Trophoblast cell (in vitro differentiated cells and primary cell): ENCODE measurements at regions not wholly inside any gene's neighbourhood (a gene's known extent, or its start where the extent isn't known, plus 50 kb on each side); places are given as distances from the start of the nearest gene placed in this dataset.

Source experiments
- DNase-seq, 2 donors: peaks; one replicate each; pipeline ENCODE4 v3.0.0-alpha.2; 2016
- H2AFZ ChIP-seq: 2 replicates; pipeline ENCODE4 v1.6.1; 2013; ENCODE audit warnings: low read length, moderate library complexity, mild to moderate bottlenecking; ENCODE audit not compliant: insufficient read depth, poor library complexity
- H2AK5ac ChIP-seq: 2 replicates; pipeline ENCODE4 v1.6.1; 2013; ENCODE audit warnings: mild to moderate bottlenecking, low read length
- H2BK120ac ChIP-seq: 2 replicates; pipeline ENCODE4 v1.6.1; 2013; ENCODE audit warnings: low read length, mild to moderate bottlenecking, moderate library complexity; ENCODE audit not compliant: insufficient read depth, poor library complexity
- H2BK12ac ChIP-seq: 2 replicates; pipeline ENCODE4 v1.6.1; 2013; ENCODE audit warnings: mild to moderate bottlenecking, low read length, moderate library complexity
- H2BK5ac ChIP-seq: 2 replicates; pipeline ENCODE4 v1.6.1; 2013; ENCODE audit warnings: low read length, low read depth, moderate library complexity, mild to moderate bottlenecking; ENCODE audit not compliant: poor library complexity
- H3K14ac ChIP-seq: 2 replicates; pipeline ENCODE4 v1.6.1; 2013; ENCODE audit warnings: mild to moderate bottlenecking, low read length
- H3K18ac ChIP-seq: 2 replicates; pipeline ENCODE4 v1.6.1; 2013; ENCODE audit warnings: mild to moderate bottlenecking, low read length
- H3K23ac ChIP-seq: 2 replicates; pipeline ENCODE4 v1.6.1; 2013; ENCODE audit warnings: low read length
- H3K27ac ChIP-seq: 2 replicates; pipeline ENCODE4 v1.5.1; 2013; ENCODE audit warnings: low read depth, mild to moderate bottlenecking, inconsistent platforms, low read length, moderate library complexity
- H3K27me3 ChIP-seq: 2 replicates; pipeline ENCODE4 v1.6.1; 2013; ENCODE audit warnings: inconsistent platforms, mild to moderate bottlenecking, low read length, moderate library complexity; ENCODE audit not compliant: insufficient read depth
- H3K36me3 ChIP-seq, 2 experiments: 1 replicate in 1 of 2; 2 replicates in 1 of 2; pipeline ENCODE4 v1.6.1; 2013; ENCODE audit warnings: low read length in 2 of 2, mild to moderate bottlenecking in 2 of 2, moderate library complexity in 1 of 2; ENCODE audit not compliant: insufficient read depth in 2 of 2, control insufficient read depth in 1 of 2
- H3K4ac ChIP-seq: 2 replicates; pipeline ENCODE4 v1.6.1; 2013; ENCODE audit warnings: low read depth, mild to moderate bottlenecking, low read length, moderate library complexity
- H3K4me1 ChIP-seq, 2 experiments: 1 replicate in 1 of 2; 2 replicates in 1 of 2; pipeline ENCODE4 v1.6.1; 2013; ENCODE audit warnings: low read length in 2 of 2, mild to moderate bottlenecking in 2 of 2, moderate library complexity in 1 of 2; ENCODE audit not compliant: insufficient read depth in 2 of 2, control insufficient read depth in 1 of 2
- H3K4me2 ChIP-seq: 2 replicates; pipeline ENCODE4 v1.6.1; 2013; ENCODE audit warnings: inconsistent platforms, mild to moderate bottlenecking, low read length, moderate library complexity
- H3K4me3 ChIP-seq: 2 replicates; pipeline ENCODE4 v1.5.1; 2013; ENCODE audit warnings: mild to moderate bottlenecking, low read depth, low read length, inconsistent platforms
- H3K79me1 ChIP-seq: one replicate; pipeline ENCODE4 v1.6.1; 2013; ENCODE audit warnings: low read length
- H3K79me2 ChIP-seq: 2 replicates; pipeline ENCODE4 v1.6.1; 2013; ENCODE audit warnings: low read length, mild to moderate bottlenecking; ENCODE audit not compliant: control insufficient read depth, insufficient read depth, poor library complexity
- H3K9ac ChIP-seq: 2 replicates; pipeline ENCODE4 v1.6.1; 2013; ENCODE audit warnings: mild to moderate bottlenecking, low read length
- H3K9me3 ChIP-seq: 2 replicates; pipeline ENCODE4 v1.6.1; 2013; ENCODE audit warnings: low read depth, mild to moderate bottlenecking, control low read depth, inconsistent platforms, low read length; ENCODE audit not compliant: insufficient read depth
- H4K12ac ChIP-seq: 2 replicates; pipeline ENCODE4 v1.6.1; 2013; ENCODE audit warnings: low read depth, mild to moderate bottlenecking, low read length, moderate library complexity
- H4K8ac ChIP-seq: 2 replicates; pipeline ENCODE4 v1.6.1; 2013; ENCODE audit warnings: low read depth, mild to moderate bottlenecking, low read length, moderate library complexity
- H4K91ac ChIP-seq: one replicate; pipeline ENCODE4 v1.6.1; 2013; ENCODE audit warnings: low read depth, mild to moderate bottlenecking, low read length, moderate library complexity
- WGBS: extraction: QIAGEN DNeasy Blood & Tissue Kit; methylation state at CpG from one replicate; pipeline ENCODE4 v1.1.7; 2013; ENCODE audit warnings: missing lambda C conversion rate; ENCODE audit not compliant: insufficient read length, insufficient coverage; ENCODE audit errors: extremely low coverage; 5-methylcytosine and 5-hydroxymethylcytosine counted together

GRCh38 chr13:70817576-70817975 is 709.3 kb upstream of the KLHL1 start:
- no peaks in the 10 kb centered on the region for H3K27me3 ChIP-seq
- no peaks in the 10 kb centered on the region for H3K36me3 ChIP-seq
- H2AFZ ChIP-seq: no peak overlapping the region
- no peak overlapping the region for H4K12ac ChIP-seq
- no peak overlapping the region for H2AK5ac ChIP-seq
- H3K14ac ChIP-seq: no peak overlapping the region
- H3K9me3 ChIP-seq: no peaks in the 10 kb centered on the region
- no peaks in the 10 kb centered on the region for H3K79me2 ChIP-seq
- no CpG with 5 or more reads among the region's 2 CpGs for WGBS
- H3K9ac ChIP-seq: no peak overlapping the region
- H3K4me2 ChIP-seq: no peak overlapping the region
- DNase-seq: no peak
- no peak overlapping the region for H3K27ac ChIP-seq
- H3K18ac ChIP-seq: no peak overlapping the region
- H2BK120ac ChIP-seq: no peak overlapping the region
- no peak overlapping the region for H2BK5ac ChIP-seq
- H3K4ac ChIP-seq: no peak overlapping the region
- no peak overlapping the region for H4K91ac ChIP-seq
- no peak overlapping the region for H3K23ac ChIP-seq
- no peaks in the 10 kb centered on the region for H3K4me1 ChIP-seq
- no peak overlapping the region for H2BK12ac ChIP-seq
- H3K79me1 ChIP-seq: no peaks in the 10 kb centered on the region
- no peak overlapping the region for H3K4me3 ChIP-seq
- H4K8ac ChIP-seq: no peak overlapping the region

GRCh38 chr13:70816853-70817252 is 708.6 kb upstream of the KLHL1 start:
- no peak overlapping the region for H2AK5ac ChIP-seq
- no peak overlapping the region for H4K8ac ChIP-seq
- no peak overlapping the region for H3K23ac ChIP-seq
- no peaks in the 10 kb centered on the region for H3K79me1 ChIP-seq
- no peak overlapping the region for H3K18ac ChIP-seq
- H3K4me3 ChIP-seq: no peak overlapping the region
- H2BK12ac ChIP-seq: no peak overlapping the region
- H3K14ac ChIP-seq: no peak overlapping the region
- no peak overlapping the region for H3K9ac ChIP-seq
- no peak overlapping the region for H3K4me2 ChIP-seq
- H4K91ac ChIP-seq: no peak overlapping the region
- H2BK120ac ChIP-seq: no peak overlapping the region
- no peak overlapping the region for H2AFZ ChIP-seq
- DNase-seq: no peak
- H3K36me3 ChIP-seq: no peaks in the 10 kb centered on the region
- no peaks in the 10 kb centered on the region for H3K27me3 ChIP-seq
- H3K9me3 ChIP-seq: no peaks in the 10 kb centered on the region
- no peak overlapping the region for H4K12ac ChIP-seq
- H3K79me2 ChIP-seq: no peaks in the 10 kb centered on the region
- H3K4me1 ChIP-seq: no peaks in the 10 kb centered on the region
- no peak overlapping the region for H3K27ac ChIP-seq
- no peak overlapping the region for H2BK5ac ChIP-seq
- H3K4ac ChIP-seq: no peak overlapping the region
- no CpG with 5 or more reads among the region's 5 CpGs for WGBS

DNA sequence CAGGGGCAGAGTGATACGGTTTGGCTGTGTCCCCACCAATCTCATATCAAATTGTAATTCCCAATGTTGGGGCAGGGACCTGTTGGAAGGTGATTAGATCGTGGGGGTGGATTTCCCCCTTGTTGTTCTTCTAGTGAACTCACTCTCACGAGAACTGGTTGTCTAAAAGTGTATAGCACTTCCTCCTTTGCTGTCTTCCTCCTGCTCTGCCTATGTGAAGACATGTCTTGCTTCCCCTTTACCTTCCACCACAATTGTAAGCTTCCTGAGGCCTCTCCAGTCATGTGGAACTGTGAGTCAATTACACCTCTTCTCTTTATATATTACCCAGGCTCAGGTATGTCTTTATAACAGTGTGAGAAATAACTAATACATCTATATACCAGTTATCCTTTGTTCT is 706.4 kb upstream of the KLHL1 start:
- Histone ChIP-seq H2BK12ac (no peak overlapping the region), H4K8ac (no peak overlapping the region)

DNA sequence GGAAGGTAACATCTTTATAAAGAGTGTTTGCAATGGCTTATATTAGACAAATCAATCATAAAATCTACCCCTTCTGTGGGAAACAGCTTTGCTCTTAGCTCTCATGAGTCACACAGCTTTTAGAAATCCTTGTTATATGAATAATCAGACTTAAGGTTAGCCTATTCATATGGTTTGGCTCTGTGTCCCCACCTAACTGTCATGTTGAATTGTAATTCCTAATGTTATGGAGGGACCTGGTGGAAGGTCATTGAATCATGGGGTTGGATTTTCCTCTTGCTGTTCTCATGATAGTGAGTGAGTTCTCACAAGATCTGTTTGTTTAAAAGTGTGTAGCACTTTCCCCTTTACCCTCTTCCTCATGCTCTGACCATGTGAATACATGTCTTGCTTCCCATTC is 704.2 kb upstream of the KLHL1 start:
- H3K4me3 ChIP-seq: no peak overlapping the region
- H3K4me1 ChIP-seq: no peaks in the 10 kb centered on the region
- H3K9ac ChIP-seq: no peak overlapping the region
- no peak overlapping the region for H2AFZ ChIP-seq
- H3K18ac ChIP-seq: no peak overlapping the region
- H4K8ac ChIP-seq: no peak overlapping the region
- H3K79me1 ChIP-seq: no peaks in the 10 kb centered on the region
- H4K91ac ChIP-seq: no peak overlapping the region
- H3K79me2 ChIP-seq: no peaks in the 10 kb centered on the region
- no peak overlapping the region for H3K14ac ChIP-seq
- no peak overlapping the region for H2AK5ac ChIP-seq
- H4K12ac ChIP-seq: no peak overlapping the region
- H2BK120ac ChIP-seq: no peak overlapping the region
- no peak overlapping the region for H3K4ac ChIP-seq
- DNase-seq: no peak
- H3K36me3 ChIP-seq: no peaks in the 10 kb centered on the region
- peaks cover 2% of the 10 kb centered on the region for H3K9me3 ChIP-seq
- H2BK5ac ChIP-seq: no peak overlapping the region
- H2BK12ac ChIP-seq: no peak overlapping the region
- H3K4me2 ChIP-seq: no peak overlapping the region
- H3K23ac ChIP-seq: no peak overlapping the region
- no peaks in the 10 kb centered on the region for H3K27me3 ChIP-seq
- H3K27ac ChIP-seq: no peak overlapping the region

More for the DNA sequence above, 706.4 kb upstream of the KLHL1 start:
- no peak for DNase-seq
- Histone ChIP-seq H2AFZ (no peak overlapping the region), H4K12ac (no peak overlapping the region), H3K9ac (no peak overlapping the region), H4K91ac (no peak overlapping the region), H2BK5ac (no peak overlapping the region), H3K27ac (no peak overlapping the region), H2AK5ac (no peak overlapping the region), H2BK120ac (no peak overlapping the region), H3K79me1 (no peaks in the 10 kb centered on the region), H3K79me2 (no peaks in the 10 kb centered on the region), H3K27me3 (no peaks in the 10 kb centered on the region), H3K4ac (no peak overlapping the region), H3K14ac (no peak overlapping the region), H3K4me2 (no peak overlapping the region), H3K9me3 (peaks cover under 1% of the 10 kb centered on the region), H3K18ac (no peak overlapping the region), H3K36me3 (no peaks in the 10 kb centered on the region), H3K4me3 (no peak overlapping the region), H3K4me1 (no peaks in the 10 kb centered on the region), H3K23ac (no peak overlapping the region)
- no CpG with 5 or more reads among the region's 3 CpGs for WGBS
